Activated T-cell treated with anti-CD3 and anti-CD28 coated beads for 4 hours (primary cell): ENCODE measurements at regions not wholly inside any gene's neighbourhood (a gene's known extent, or its start where the extent isn't known, plus 50 kb on each side); places are given as distances from the start of the nearest gene placed in this dataset.
"Not testable (repeated sequence)": the region's sequence is repeated elsewhere in the genome, so short reads cannot be mapped to it uniquely, and the experiment has no call there.

Experiments used
- DNase-seq: peaks from one replicate; pipeline ENCODE4 v3.0.0-alpha.2; 2020

DNA sequence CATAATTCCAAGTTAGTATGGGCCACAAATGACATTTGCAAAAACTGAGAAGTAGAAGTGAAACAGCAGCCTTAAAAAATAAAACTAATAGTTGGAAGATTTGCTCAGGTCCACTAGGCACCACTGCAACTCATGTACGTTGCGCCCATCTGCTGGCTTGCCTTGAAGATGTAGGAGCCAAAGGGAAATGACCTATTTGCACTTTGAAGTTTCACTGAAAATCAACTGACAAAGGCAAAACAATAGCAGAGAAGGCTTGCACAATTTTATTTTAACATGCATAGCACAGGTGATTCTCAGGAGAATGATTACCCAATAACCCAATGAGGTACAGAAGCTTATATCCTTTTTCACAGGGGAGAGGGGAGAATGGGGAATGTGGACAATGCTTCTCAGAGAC lies 170.1 kb upstream of the USP25 start:
- DNase-seq: no peak

- DNase-seq: no peak
These were observed 169.3 kb upstream of the USP25 start for GRCh38 chr21:15560383-15561056.

GRCh38 chr21:15562748-15563147 lies 167.0 kb upstream of the USP25 start:
- DNase-seq: no peak

DNA sequence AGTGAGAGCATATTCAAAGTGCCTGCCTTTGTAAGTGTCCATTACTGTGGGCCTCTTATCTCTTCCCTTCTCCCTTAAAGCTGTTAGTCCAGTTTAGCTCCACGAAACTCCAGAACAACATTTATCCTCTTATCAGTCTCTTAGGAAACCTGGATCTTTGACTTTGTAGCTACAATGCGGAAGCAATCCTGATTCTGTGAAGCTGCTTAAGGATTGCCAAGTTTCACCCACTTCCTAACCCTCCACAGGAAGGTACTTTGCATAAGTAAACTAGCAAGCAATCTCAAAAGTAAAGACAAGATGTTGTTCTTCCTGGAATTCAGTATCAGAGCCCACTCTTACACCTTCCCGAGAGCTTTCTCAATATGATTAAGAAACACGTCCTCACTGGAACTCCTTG lies 164.9 kb upstream of the USP25 start:
- DNase-seq: no peak

DNA sequence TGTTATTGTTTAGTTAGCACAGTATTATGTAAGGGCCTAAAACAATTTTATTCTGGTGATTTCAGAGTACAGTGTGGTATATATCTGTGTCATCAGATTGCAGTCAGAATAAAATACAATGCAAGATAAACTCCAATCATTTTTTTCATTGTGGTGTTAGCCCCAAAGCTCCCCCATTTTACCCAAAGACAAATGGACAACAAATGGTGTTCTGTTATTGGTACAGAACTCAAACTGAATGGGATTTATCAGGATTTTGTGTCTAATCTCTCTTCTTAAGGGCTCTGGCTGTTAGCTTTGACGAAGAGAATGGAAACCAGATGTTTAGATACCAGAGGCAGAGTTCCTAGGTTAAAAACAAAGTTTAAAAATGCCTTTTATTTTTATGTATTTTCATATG lies 163.1 kb upstream of the USP25 start:
- DNase-seq: no peak

DNA sequence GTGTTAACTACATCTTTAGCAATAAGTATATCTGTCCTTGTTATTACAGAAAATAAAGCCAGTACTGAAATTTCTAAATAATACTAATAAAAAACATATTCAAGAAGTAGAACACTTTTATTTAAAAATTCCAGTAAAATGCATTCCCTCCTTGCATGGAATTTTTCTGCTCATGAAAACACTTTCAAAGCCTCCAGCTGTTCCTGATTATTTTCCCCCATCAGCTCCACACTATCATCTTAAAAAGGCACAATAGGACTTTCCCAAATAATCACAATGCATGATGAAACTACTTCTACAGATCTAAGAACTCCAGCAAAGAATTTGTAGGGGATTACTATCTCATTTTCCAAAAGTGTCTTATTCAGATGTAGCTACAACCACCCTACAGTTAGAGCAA lies 162.6 kb upstream of the USP25 start:
- no peak for DNase-seq

GRCh38 chr21:15568516-15568915 lies 161.3 kb upstream of the USP25 start:
- no peak for DNase-seq

DNA sequence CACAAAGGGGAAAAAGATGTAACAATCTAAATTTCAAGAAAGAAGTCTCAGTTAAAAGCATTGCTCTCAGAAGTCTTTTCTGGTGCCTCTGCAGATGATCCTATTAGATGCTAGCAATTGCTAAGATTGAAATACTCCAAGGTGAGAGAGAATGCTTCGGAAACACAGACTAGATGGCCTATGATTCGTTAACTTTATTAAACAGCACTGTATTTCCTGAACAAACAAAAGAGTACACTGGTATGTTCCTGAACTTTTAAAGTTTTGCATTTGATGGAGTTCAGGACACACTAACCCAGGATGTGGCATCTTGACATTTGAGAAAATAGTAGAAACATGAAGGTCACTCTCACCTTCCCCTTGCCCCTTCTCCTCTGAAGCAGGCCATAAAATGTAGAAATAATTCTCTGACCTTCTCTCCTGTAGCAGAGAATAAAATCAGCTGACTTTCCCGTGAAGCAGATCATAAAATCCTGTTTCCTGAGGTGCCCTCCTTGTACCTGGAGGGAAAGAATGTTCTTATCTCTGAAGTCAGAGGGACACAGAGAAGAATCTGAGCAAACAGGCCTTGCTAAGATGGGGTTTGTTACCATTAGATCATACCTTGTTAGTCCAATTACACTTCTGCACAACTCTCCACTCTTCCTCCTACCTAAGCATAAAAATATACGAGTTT lies 142.9 kb upstream of the USP25 start:
- no peak for DNase-seq

GRCh38 chr21:15592271-15592860 lies 137.4 kb upstream of the USP25 start:
- DNase-seq: no peak

- DNase-seq: no peak
These were observed 136.8 kb upstream of the USP25 start for GRCh38 chr21:15592957-15593356.

- DNase-seq: no peak
These were observed 128.4 kb upstream of the USP25 start for GRCh38 chr21:15601390-15601789.

DNA sequence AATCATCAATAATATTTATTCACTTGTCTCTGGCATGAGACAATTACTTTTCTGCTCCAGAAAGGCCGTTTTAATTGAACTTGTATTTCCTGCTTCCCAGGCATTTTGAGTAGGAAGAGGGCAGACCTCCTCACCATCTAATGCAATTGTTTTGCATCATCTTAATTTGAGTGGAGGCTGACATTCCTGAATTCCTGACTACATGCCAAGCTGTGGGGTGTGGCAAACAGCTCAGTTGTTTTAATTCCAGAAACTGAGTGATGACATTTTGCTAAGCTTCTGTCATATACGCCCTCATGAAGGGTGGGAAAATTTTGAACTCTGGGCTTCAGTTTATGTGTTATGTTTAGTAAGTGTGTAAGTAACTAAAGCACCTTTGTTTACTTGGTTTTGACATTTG lies 125.4 kb upstream of the USP25 start:
- DNase-seq: no peak

DNA sequence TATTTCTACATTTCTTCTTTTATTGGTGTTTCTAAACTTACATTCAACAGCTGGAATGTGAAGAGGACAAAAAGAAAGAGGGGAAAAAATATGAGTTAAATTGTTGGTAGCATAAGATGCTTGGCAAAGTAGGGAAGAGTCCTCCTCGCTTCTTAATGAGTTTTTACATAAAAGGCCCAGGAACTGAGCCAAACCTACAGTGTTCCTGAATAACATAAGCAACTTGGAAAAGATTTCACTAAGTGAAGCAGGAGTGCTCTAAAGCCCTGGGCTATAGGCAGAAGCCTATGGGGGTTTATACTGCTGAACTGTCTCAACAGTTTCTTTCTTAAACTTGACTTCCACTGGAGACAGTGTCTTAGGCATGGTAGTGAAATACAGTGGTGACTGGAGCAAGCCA lies 115.0 kb upstream of the USP25 start:
- DNase-seq: no peak

DNA sequence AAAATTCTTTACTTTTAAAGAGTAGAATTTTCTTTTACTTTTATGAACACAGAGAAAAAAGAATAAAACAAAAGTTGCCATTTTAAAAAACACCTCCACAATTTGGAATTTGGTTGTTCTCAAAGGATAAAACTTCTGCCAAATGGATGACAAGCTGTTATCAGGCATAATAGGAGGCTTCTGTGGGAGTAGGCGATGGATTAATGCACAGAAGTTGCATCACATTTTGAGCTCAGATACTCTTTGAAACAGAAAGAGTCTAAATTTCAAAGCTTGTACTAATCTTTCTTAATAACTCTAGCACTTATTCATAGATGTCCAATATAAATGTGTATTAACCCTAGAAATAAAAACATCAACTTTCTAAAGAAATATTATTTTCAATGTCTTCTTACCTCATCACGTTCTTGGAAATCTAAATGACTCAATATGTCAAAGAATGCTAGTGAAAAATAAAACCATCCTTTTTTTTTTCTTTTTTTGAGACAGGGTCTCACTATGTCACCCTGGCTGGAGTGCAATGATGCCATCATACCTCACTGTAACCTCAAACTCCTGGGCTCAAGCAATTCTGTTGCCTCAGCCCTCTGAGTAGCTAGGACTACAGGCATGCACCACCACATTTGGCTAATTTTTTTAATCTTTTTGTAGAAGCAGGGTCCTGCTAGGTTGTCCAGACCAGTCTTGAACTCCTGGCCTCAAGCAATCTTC lies 112.8 kb upstream of the USP25 start:
- DNase-seq: no peak

DNA sequence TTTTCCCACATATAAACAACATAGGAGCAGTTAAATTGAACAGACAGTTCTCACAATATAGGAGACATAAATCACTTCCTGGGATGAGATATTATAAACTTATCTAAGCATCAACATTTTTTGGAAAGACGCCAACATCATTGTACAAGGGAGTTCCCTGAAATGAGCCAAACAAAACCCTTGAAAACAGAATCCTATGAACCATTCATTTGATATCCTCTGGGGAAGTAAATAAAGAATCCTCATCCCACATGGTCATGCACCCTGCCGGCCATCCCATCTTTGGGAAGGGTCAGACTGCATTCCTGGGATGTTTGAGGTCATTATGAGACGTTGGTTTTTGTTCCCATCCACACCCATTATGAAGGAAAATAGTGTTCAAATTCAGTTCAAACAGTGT lies 111.8 kb upstream of the USP25 start:
- DNase-seq: no peak

DNA sequence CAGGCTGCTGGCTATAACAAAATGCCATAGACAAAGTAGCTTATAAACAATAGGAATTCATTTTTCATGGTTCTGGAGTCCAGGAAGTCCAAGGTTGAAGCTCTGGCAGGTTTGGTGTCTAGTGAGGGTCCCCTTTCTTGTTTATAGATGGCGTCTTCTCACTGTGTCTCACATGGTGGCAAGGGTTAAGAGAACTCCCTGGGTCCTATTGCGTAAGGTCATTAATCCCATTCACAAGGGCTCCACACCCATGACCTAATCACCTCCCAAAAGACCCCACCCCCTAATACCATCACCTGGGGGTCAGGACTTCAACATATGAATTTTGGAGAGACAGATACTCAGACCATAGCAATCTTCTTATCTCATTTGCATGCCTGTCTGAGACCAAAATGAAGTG lies 108.9 kb upstream of the USP25 start:
- no peak for DNase-seq

DNA sequence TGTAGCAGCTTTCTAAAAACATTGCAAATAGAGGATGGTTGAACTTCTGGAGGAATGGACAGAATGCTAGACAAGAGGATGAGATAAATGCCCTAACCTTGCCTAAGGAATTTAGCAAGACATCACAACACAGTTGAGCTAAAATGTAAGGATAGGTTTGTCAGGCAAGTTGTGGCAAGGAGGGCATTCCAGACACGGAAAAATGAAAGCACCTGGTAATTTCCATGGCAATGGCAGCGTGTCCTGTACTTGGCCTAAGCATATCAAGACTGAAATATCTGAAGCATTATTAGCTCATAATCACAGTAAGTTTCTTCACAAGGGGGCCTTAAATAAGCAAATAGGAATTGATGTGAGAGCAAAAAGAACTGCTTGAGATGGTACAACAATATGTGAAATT lies 105.1 kb upstream of the USP25 start:
- no peak for DNase-seq

DNA sequence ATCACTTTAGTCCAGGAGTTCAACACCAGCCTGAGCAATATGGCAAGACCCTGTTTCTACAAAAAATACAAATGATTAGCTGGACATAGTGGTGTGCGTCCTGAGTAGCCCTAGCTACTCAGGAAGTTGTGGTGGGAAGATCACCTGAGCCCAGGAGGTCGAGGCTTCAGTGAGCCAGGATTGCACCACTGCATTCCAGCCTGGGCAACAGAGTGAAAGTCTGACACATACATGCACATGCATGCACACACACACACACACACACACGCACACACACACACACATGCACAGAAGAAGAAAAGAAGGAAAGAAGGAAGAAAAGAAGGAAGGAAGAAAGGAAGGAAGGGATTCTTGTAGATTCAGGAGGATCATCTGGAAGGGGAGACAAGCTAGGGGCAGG lies 104.4 kb upstream of the USP25 start:
- DNase-seq: no peak

DNA sequence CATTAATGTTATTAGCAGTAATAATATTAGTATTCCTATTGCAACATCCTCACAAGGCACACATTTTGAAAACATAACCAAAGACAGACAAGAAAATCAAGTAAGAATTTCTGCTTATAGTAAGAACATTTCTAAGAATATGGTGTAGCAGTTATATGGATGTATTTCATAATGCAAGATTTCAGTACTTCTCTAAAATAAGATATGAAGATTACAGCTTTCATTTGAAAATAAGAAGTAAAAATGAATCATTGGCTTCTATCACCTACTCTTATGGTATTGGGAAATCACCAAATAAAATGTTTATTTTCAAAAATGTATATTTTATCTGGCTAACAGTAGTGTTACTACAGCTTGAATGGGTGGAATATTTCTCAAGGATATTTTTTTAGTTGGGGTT lies 103.8 kb upstream of the USP25 start:
- DNase-seq: no peak

- DNase-seq: no peak
These were observed 102.8 kb upstream of the USP25 start for GRCh38 chr21:15627011-15627410.

GRCh38 chr21:15627823-15628222 lies 102.0 kb upstream of the USP25 start:
- no peak for DNase-seq

- no peak for DNase-seq
These were observed 98.4 kb upstream of the USP25 start for GRCh38 chr21:15631342-15631741.

GRCh38 chr21:15634541-15634940 lies 95.2 kb upstream of the USP25 start:
- DNase-seq: not testable (repeated sequence)
